OCI-LY7 (cell line): ENCODE measurements at regions not wholly inside any gene's neighbourhood (a gene's known extent, or its start where the extent isn't known, plus 50 kb on each side); places are given as distances from the start of the nearest gene placed in this dataset.

Experiments used
- CTCF ChIP-seq: fragments of 200-600 bp; sonication (generic); conservative IDR thresholded peaks from 2 replicates; pipeline ENCODE4 v1.5.1; 2014; ENCODE audit warnings: mild to moderate bottlenecking, antibody characterized with exemption, low read length, moderate library complexity, mixed read lengths
- EZH2phosphoT487 ChIP-seq: fragments of 200-600 bp; sonication (generic); IDR thresholded peaks from 2 replicates; pipeline ENCODE4 v1.6.1; 2018; ENCODE audit warnings: low read depth, borderline replicate concordance, mild to moderate bottlenecking, mixed run types, antibody characterized with exemption, low read length, moderate library complexity, mixed read lengths

GRCh38 chr21:26635681-26636080 lies 62.6 kb upstream of the CYYR1 start:
- no peak for TF ChIP-seq EZH2phosphoT487
- TF ChIP-seq CTCF = no peak
